K562 (cell line): ENCODE measurements at regions not wholly inside any gene's neighbourhood (a gene's known extent, or its start where the extent isn't known, plus 50 kb on each side); places are given as distances from the start of the nearest gene placed in this dataset.

ENCODE experiments used
- ATAC-seq: fragments of 200-7000 bp; cut with Tn5 transposase; 3 replicates; pipeline ENCODE4 v1.9.1; 2020; ENCODE audit warnings: moderate library complexity
- BruUV-seq: library from RNA; stranded (reverse); fragments of 400-500 nt; replicated peaks from 2 replicates; lab custom pipeline; 2021; lab: Mats Ljungman, UMichigan
- CTCF ChIA-PET: fragments of 300-600 bp; formaldehyde crosslinking; extraction: SDS; loops from one replicate; lab custom pipeline; 2021; ENCODE audit warnings: low intra/inter-chr PET ratio; lab: Yijun Ruan, JAX
- POLR2A ChIA-PET: fragments of 300-600, 350-650 bp; sonication (Branson Sonifier 250); formaldehyde crosslinking; extraction: SDS; loops from one replicate; lab custom pipeline; 2021; ENCODE audit warnings: antibody characterized with exemption, inconsistent platforms; lab: Yijun Ruan, JAX
- DNase-seq, 4 experiments: peaks; one replicate each; pipeline versions ENCODE4 v3.0.0 to v3.0.0-alpha.2; 2011 to 2018; ENCODE audit warnings: low spot score in 3 of 4, mixed read lengths in 3 of 4; ENCODE audit errors: extremely low read depth in 1 of 4
- FAIRE-seq: peaks from 2 replicates; lab custom pipeline; 2011; peaks lifted over from hg19 to GRCh38; lab: Jason Lieb, UNC
- H2AFZ ChIP-seq: 2 replicates; pipeline ENCODE4 v1.6.0; 2011; ENCODE audit warnings: low read depth, low read length, control low read depth, inconsistent platforms
- H3K27ac ChIP-seq: fragments of 200-600 bp; 3 replicates; pipeline ENCODE4 v1.8.0; 2011; ENCODE audit warnings: low read depth, mild to moderate bottlenecking, control low read depth, inconsistent platforms, low read length, moderate library complexity, mixed read lengths; ENCODE audit errors: extremely low read depth
- H3K27me3 ChIP-seq, 2 experiments: fragments of 300-600 bp in 1 of 2; 2 replicates in 1 of 2; 3 replicates in 1 of 2; pipeline versions ENCODE4 v1.6.0 to v1.8.0; 2011; ENCODE audit warnings: inconsistent platforms in 2 of 2, low read length in 2 of 2, mild to moderate bottlenecking in 1 of 2, mixed read lengths in 1 of 2, moderate library complexity in 1 of 2; ENCODE audit not compliant: control insufficient read depth in 2 of 2, insufficient read depth in 2 of 2
- H3K36me3 ChIP-seq: fragments of 300-600 bp; 3 replicates; pipeline ENCODE4 v1.8.0; 2011; ENCODE audit warnings: mild to moderate bottlenecking, low read length, inconsistent platforms; ENCODE audit not compliant: control insufficient read depth, insufficient read depth
- H3K4me1 ChIP-seq, 2 experiments: fragments of 200-600 bp in 1 of 2; replicated peaks in 1 of 2; 2 replicates in 1 of 2; 3 replicates in 1 of 2; pipeline versions ENCODE4 v1.5.1 to v1.8.0; 2011; ENCODE audit warnings: inconsistent platforms in 2 of 2, low read length in 2 of 2, mild to moderate bottlenecking in 1 of 2, mixed read lengths in 1 of 2, moderate library complexity in 1 of 2; ENCODE audit not compliant: control insufficient read depth in 2 of 2, insufficient read depth in 2 of 2
- H3K4me2 ChIP-seq: 2 replicates; pipeline ENCODE4 v1.6.1; 2011; ENCODE audit warnings: low read length, control low read depth, inconsistent platforms, mixed read lengths; ENCODE audit not compliant: insufficient read depth
- H3K4me3 ChIP-seq: fragments of 200-600 bp; sonication (generic), shearing (Covaris generic); 2 replicates; pipeline ENCODE4 v1.5.1; 2016; ENCODE audit warnings: control low read depth, inconsistent platforms
- H3K79me2 ChIP-seq: fragments of 200-600 bp; 3 replicates; pipeline ENCODE4 v1.8.0; 2011; ENCODE audit warnings: low read length, inconsistent platforms; ENCODE audit not compliant: control insufficient read depth, insufficient read depth
- H3K9ac ChIP-seq, 2 experiments: 2 replicates each; pipeline versions ENCODE4 v1.6.0 to v1.6.1; 2011; ENCODE audit warnings: low read depth in 2 of 2, low read length in 2 of 2, control low read depth in 1 of 2, inconsistent platforms in 1 of 2, mild to moderate bottlenecking in 1 of 2, mixed read lengths in 1 of 2; ENCODE audit not compliant: insufficient read depth in 1 of 2
- H3K9me1 ChIP-seq: one replicate; pipeline ENCODE4 v1.6.0; 2011; ENCODE audit warnings: inconsistent platforms, mild to moderate bottlenecking, low read length, moderate library complexity; ENCODE audit not compliant: control insufficient read depth, insufficient read depth
- H3K9me3 ChIP-seq: replicated peaks from 2 replicates; pipeline ENCODE4 v1.5.1; 2011; ENCODE audit warnings: low read depth, low read length, inconsistent platforms; ENCODE audit not compliant: control insufficient read depth, insufficient read depth
- H4K20me1 ChIP-seq: replicated peaks from 2 replicates; pipeline ENCODE4 v1.6.1; 2011; ENCODE audit warnings: low read length, inconsistent platforms, mixed read lengths; ENCODE audit not compliant: control insufficient read depth, insufficient read depth
- ETS2 ChIP-seq: IDR thresholded peaks from 2 replicates; pipeline ENCODE4 v1.6.1; 2016; ENCODE audit warnings: borderline replicate concordance, missing genetic modification characterization, mild to moderate bottlenecking, moderate library complexity, missing compliant biosample characterization; ENCODE audit not compliant: poor library complexity, severe bottlenecking
- GTF2A2 ChIP-seq: IDR thresholded peaks from 2 replicates; pipeline ENCODE4 v1.6.1; 2016; ENCODE audit warnings: mild to moderate bottlenecking, missing genetic modification characterization, missing compliant biosample characterization
- HSF4 ChIP-seq: fragments of 250-450 bp; sonication (Bioruptor Pico); IDR thresholded peaks from 2 replicates; pipeline ENCODE4 v2.1.2; 2022; ENCODE audit warnings: mild to moderate bottlenecking, moderate library complexity, borderline replicate concordance
- MCM3 ChIP-seq: fragments of 450-650 bp; IDR thresholded peaks from 2 replicates; pipeline ENCODE4 v1.6.1; 2016
- MYBL2 ChIP-seq, 2 experiments: fragments of 450-650 bp in 1 of 2; sonication (generic) in 1 of 2; formaldehyde crosslinking in 1 of 2; IDR thresholded peaks; 2 replicates each; pipeline versions ENCODE4 v1.6.1 to v1.8.1; 2017 to 2022; ENCODE audit warnings: borderline replicate concordance in 1 of 2, inconsistent platforms in 1 of 2, low read depth in 1 of 2, mild to moderate bottlenecking in 1 of 2, missing genetic modification reagents in 1 of 2, moderate library complexity in 1 of 2
- NELFE ChIP-seq: IDR thresholded peaks from 2 replicates; pipeline ENCODE4 v1.6.1; 2011; ENCODE audit warnings: mild to moderate bottlenecking; ENCODE audit not compliant: insufficient read depth, insufficient read length
- PTRF ChIP-seq: fragments of 450-650 bp; IDR thresholded peaks from 2 replicates; pipeline ENCODE4 v1.6.1; 2016; ENCODE audit warnings: mild to moderate bottlenecking, missing genetic modification characterization, missing compliant biosample characterization
- SAP30 ChIP-seq: fragments of 200-600 bp; sonication (generic); IDR thresholded peaks from 2 replicates; pipeline ENCODE4 v1.6.1; 2012; ENCODE audit warnings: borderline replicate concordance, low read depth, mild to moderate bottlenecking, moderate library complexity, low read length, control low read depth, inconsistent platforms; ENCODE audit not compliant: insufficient read depth, poor library complexity, severe bottlenecking
- SIN3B ChIP-seq: fragments of 450-650 bp; IDR thresholded peaks from 2 replicates; pipeline ENCODE4 v1.6.1; 2017; ENCODE audit warnings: low read depth, mild to moderate bottlenecking, moderate library complexity
- SIX5 ChIP-seq, 2 experiments: IDR thresholded peaks; 2 replicates each; pipeline ENCODE4 v1.6.1; 2011; ENCODE audit warnings: low read length in 2 of 2, borderline replicate concordance in 1 of 2, low read depth in 1 of 2, mild to moderate bottlenecking in 1 of 2, moderate library complexity in 1 of 2; ENCODE audit not compliant: insufficient read depth in 1 of 2
- SMARCC2 ChIP-seq: fragments of 450-650 bp; IDR thresholded peaks from 2 replicates; pipeline ENCODE4 v1.6.1; 2017; ENCODE audit warnings: antibody characterized with exemption, moderate library complexity, mild to moderate bottlenecking, low read depth
- ZNF140 ChIP-seq: fragments of 250-450 bp; sonication (Bioruptor Pico); IDR thresholded peaks from 2 replicates; pipeline ENCODE4 v1.8.0; 2021; ENCODE audit warnings: moderate library complexity, mild to moderate bottlenecking, inconsistent platforms
- WGBS: fragments of 100-300 bp; shearing (Covaris generic); methylation state at CpG from one replicate; pipeline ENCODE4 v1.1.6; 2016; ENCODE audit warnings: low coverage, mixed read lengths; ENCODE audit not compliant: insufficient coverage; ENCODE audit errors: missing lambda C conversion rate; 5-methylcytosine and 5-hydroxymethylcytosine counted together
- in situ Hi-C: fragments of 300-500 bp; cut with MboI; formaldehyde crosslinking; loops from 4 replicates; pipeline ENCODE4 v1.15.0; 2018; ENCODE audit warnings: inconsistent platforms, mixed read lengths
- intact Hi-C: fragments of 100-400 bp; cut with micrococcal nuclease; formaldehyde crosslinking; loops from 2 replicates; pipeline ENCODE4 v1.14.2; 2022
- TF ChIP-seq, protein P1 (sequence below): sonication (generic); IDR thresholded peaks from 2 replicates; pipeline ENCODE4 v1.6.1; 2016
- TF ChIP-seq, protein P2 (sequence below): fragments of 250-450 bp; sonication (Bioruptor Pico); IDR thresholded peaks from 2 replicates; pipeline ENCODE4 v1.4.0; 2020; ENCODE audit warnings: mild to moderate bottlenecking, moderate library complexity

DNA sequence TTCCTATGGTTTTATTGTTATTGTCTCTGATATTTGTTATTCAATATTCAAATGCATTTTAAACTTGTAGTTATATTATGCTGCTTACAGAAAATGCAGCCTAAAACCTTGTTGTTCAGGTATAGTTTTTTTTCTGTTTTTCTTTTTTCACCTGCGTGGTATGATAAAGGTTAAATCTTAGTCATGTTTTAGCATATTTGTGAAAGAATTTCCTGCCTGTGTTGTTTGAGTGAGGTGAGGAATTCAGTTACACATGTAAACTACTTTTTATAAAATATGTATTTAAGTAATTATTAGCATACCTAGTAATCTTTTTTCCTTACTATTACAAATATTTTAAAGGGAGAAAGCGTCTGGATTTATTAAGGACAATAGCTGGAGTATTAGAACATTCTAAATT, 90.0 kb upstream of the NAALADL2 start:
- intact Hi-C loops (no loop called here), in situ Hi-C loops (no loop called here)
- no peak for ATAC-seq
- H4K20me1 ChIP-seq: no peaks in the 10 kb centered on the region
- H3K9me3 ChIP-seq: no peaks in the 10 kb centered on the region
- CTCF ChIA-PET: no interaction called here
- H3K4me3 ChIP-seq: no peak overlapping the region
- TF ChIP-seq, protein P1, sequence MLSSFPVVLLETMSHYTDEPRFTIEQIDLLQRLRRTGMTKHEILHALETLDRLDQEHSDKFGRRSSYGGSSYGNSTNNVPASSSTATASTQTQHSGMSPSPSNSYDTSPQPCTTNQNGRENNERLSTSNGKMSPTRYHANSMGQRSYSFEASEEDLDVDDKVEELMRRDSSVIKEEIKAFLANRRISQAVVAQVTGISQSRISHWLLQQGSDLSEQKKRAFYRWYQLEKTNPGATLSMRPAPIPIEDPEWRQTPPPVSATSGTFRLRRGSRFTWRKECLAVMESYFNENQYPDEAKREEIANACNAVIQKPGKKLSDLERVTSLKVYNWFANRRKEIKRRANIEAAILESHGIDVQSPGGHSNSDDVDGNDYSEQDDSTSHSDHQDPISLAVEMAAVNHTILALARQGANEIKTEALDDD: no peak
- TF ChIP-seq MYBL2 (IDR thresholded peaks at IDR 0.05; ENCODE audit: low read depth) (no peak), MYBL2 (CRISPR knock-in tag; IDR thresholded peaks at IDR 0.05; ENCODE audit: borderline replicate concordance) (no peak), SAP30 (no peak), PTRF (tag) (no peak), GTF2A2 (tag) (no peak), HSF4 (CRISPR knock-in tag) (no peak), SIX5 (IDR thresholded peaks at IDR 0.05; ENCODE audit: borderline replicate concordance in 1 of 2, insufficient read depth in 1 of 2, low read depth in 1 of 2, low read length in 2 of 2) (no peak), SIN3B (no peak), MCM3 (no peak), NELFE (no peak), ETS2 (tag) (no peak), SMARCC2 (no peak), ZNF140 (no peak)
- TF ChIP-seq, protein P2, sequence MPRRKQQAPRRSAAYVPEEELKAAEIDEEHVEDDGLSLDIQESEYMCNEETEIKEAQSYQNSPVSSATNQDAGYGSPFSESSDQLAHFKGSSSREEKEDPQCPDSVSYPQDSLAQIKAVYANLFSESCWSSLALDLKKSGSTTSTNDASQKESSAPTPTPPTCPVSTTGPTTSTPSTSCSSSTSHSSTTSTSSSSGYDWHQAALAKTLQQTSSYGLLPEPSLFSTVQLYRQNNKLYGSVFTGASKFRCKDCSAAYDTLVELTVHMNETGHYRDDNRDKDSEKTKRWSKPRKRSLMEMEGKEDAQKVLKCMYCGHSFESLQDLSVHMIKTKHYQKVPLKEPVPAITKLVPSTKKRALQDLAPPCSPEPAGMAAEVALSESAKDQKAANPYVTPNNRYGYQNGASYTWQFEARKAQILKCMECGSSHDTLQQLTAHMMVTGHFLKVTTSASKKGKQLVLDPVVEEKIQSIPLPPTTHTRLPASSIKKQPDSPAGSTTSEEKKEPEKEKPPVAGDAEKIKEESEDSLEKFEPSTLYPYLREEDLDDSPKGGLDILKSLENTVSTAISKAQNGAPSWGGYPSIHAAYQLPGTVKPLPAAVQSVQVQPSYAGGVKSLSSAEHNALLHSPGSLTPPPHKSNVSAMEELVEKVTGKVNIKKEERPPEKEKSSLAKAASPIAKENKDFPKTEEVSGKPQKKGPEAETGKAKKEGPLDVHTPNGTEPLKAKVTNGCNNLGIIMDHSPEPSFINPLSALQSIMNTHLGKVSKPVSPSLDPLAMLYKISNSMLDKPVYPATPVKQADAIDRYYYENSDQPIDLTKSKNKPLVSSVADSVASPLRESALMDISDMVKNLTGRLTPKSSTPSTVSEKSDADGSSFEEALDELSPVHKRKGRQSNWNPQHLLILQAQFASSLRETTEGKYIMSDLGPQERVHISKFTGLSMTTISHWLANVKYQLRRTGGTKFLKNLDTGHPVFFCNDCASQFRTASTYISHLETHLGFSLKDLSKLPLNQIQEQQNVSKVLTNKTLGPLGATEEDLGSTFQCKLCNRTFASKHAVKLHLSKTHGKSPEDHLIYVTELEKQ (CRISPR knock-in tag): no peak
- POLR2A ChIA-PET: no interaction called here
- no peaks in the 10 kb centered on the region for H3K36me3 ChIP-seq
- H3K9ac ChIP-seq: no peak overlapping the region
- H3K27me3 ChIP-seq: no peaks in the 10 kb centered on the region
- BruUV-seq: no TSS peak
- FAIRE-seq: no peak
- DNase-seq: no peak
- H3K4me2 ChIP-seq: no peak overlapping the region
- no peaks in the 10 kb centered on the region for H3K4me1 ChIP-seq
- no peaks in the 10 kb centered on the region for H3K9me1 ChIP-seq
- no peak overlapping the region for H2AFZ ChIP-seq
- no peak overlapping the region for H3K27ac ChIP-seq
- H3K79me2 ChIP-seq: no peaks in the 10 kb centered on the region
- WGBS: 0% methylated on average over 2 of the region's 2 CpGs
